Mesenchymal stem cell (in vitro differentiated cells and primary cell): ENCODE measurements at regions not wholly inside any gene's neighbourhood (a gene's known extent, or its start where the extent isn't known, plus 50 kb on each side); places are given as distances from the start of the nearest gene placed in this dataset.
A peak's percentile ranks its signal among the peaks of the same experiment; 100 is the strongest.

Experiments
- DNase-seq: peaks from one replicate; pipeline ENCODE4 v3.0.0-alpha.2; 2013
- H2AFZ ChIP-seq: one replicate; pipeline ENCODE4 v1.6.1; 2013; ENCODE audit warnings: low read depth, mild to moderate bottlenecking, control low read depth, inconsistent platforms, low read length, moderate library complexity
- H2AK5ac ChIP-seq: 2 replicates; pipeline ENCODE4 v1.6.1; 2013; ENCODE audit warnings: low read length, moderate library complexity, mild to moderate bottlenecking, inconsistent platforms; ENCODE audit not compliant: severe bottlenecking
- H2BK120ac ChIP-seq: one replicate; pipeline ENCODE4 v1.6.1; 2013; ENCODE audit warnings: low read depth, mild to moderate bottlenecking, inconsistent platforms, low read length, moderate library complexity
- H2BK12ac ChIP-seq, 2 experiments: one replicate each; pipeline ENCODE4 v1.6.1; 2013; ENCODE audit warnings: inconsistent platforms in 2 of 2, low read length in 2 of 2, mild to moderate bottlenecking in 2 of 2, moderate library complexity in 2 of 2, control low read depth in 1 of 2
- H2BK15ac ChIP-seq: one replicate; pipeline ENCODE4 v1.6.1; 2013; ENCODE audit warnings: mild to moderate bottlenecking, low read depth, inconsistent platforms; ENCODE audit not compliant: poor library complexity, severe bottlenecking
- H2BK5ac ChIP-seq: 2 replicates; pipeline ENCODE4 v1.6.1; 2013; ENCODE audit warnings: low read depth, mild to moderate bottlenecking, low read length, control low read depth, inconsistent platforms; ENCODE audit not compliant: poor library complexity, severe bottlenecking
- H3K14ac ChIP-seq, 2 experiments: one replicate each; pipeline ENCODE4 v1.6.1; 2013; ENCODE audit warnings: inconsistent platforms in 2 of 2, low read length in 2 of 2, control low read depth in 1 of 2, mild to moderate bottlenecking in 1 of 2, moderate library complexity in 1 of 2
- H3K18ac ChIP-seq, 2 experiments: one replicate each; pipeline ENCODE4 v1.6.1; 2013; ENCODE audit warnings: inconsistent platforms in 2 of 2, low read length in 2 of 2, control low read depth in 1 of 2, low read depth in 1 of 2, mild to moderate bottlenecking in 1 of 2
- H3K23ac ChIP-seq, 2 experiments: one replicate each; pipeline ENCODE4 v1.6.1; 2013; ENCODE audit warnings: inconsistent platforms in 2 of 2, low read length in 2 of 2, mild to moderate bottlenecking in 2 of 2, moderate library complexity in 2 of 2, control low read depth in 1 of 2
- H3K27ac ChIP-seq: 2 replicates; pipeline ENCODE4 v1.5.1; 2013; ENCODE audit warnings: mild to moderate bottlenecking, moderate library complexity, low read length, control low read depth, inconsistent platforms; ENCODE audit not compliant: poor library complexity, severe bottlenecking
- H3K27me3 ChIP-seq, 2 experiments: 2 replicates each; pipeline versions ENCODE4 v1.6.1 to v1.7.0; 2013; ENCODE audit warnings: low read length in 2 of 2, mild to moderate bottlenecking in 2 of 2, moderate library complexity in 2 of 2, control low read depth in 1 of 2, inconsistent platforms in 1 of 2; ENCODE audit not compliant: control insufficient read depth in 1 of 2, insufficient read depth in 1 of 2
- H3K36me3 ChIP-seq, 2 experiments: 2 replicates each; pipeline versions ENCODE4 v1.6.1 to v1.7.0; 2013; ENCODE audit warnings: low read length in 2 of 2, control low read depth in 1 of 2, inconsistent platforms in 1 of 2, low read depth in 1 of 2, mild to moderate bottlenecking in 1 of 2; ENCODE audit not compliant: insufficient read depth in 2 of 2, control insufficient read depth in 1 of 2
- H3K4ac ChIP-seq, 2 experiments: one replicate each; pipeline ENCODE4 v1.6.1; 2013; ENCODE audit warnings: inconsistent platforms in 2 of 2, low read length in 2 of 2, mild to moderate bottlenecking in 2 of 2, moderate library complexity in 2 of 2, control low read depth in 1 of 2, low read depth in 1 of 2
- H3K4me1 ChIP-seq: 2 replicates; pipeline ENCODE4 v1.6.1; 2013; ENCODE audit warnings: low read depth, low read length, control low read depth; ENCODE audit not compliant: control insufficient read depth, insufficient read depth
- H3K4me2 ChIP-seq: 2 replicates; pipeline ENCODE4 v1.6.1; 2013; ENCODE audit warnings: low read length, mild to moderate bottlenecking, inconsistent platforms; ENCODE audit not compliant: poor library complexity, severe bottlenecking
- H3K4me3 ChIP-seq, 2 experiments: 2 replicates each; pipeline versions ENCODE4 v1.5.1 to v1.7.0; 2013; ENCODE audit warnings: low read length in 2 of 2, mild to moderate bottlenecking in 2 of 2, control low read depth in 1 of 2, low read depth in 1 of 2; ENCODE audit not compliant: insufficient read depth in 1 of 2
- H3K79me1 ChIP-seq: replicated peaks from 2 replicates; pipeline ENCODE4 v1.6.1; 2013; ENCODE audit warnings: mild to moderate bottlenecking, control low read depth, low read length, inconsistent platforms; ENCODE audit not compliant: poor library complexity, severe bottlenecking
- H3K9ac ChIP-seq: 2 replicates; pipeline ENCODE4 v1.7.0; 2013; ENCODE audit warnings: mild to moderate bottlenecking, low read length, moderate library complexity
- H3K9me3 ChIP-seq: 2 replicates; pipeline ENCODE4 v1.7.0; 2013; ENCODE audit warnings: mild to moderate bottlenecking, low read length; ENCODE audit not compliant: control insufficient read depth
- H4K8ac ChIP-seq: one replicate; pipeline ENCODE4 v1.6.1; 2013; ENCODE audit warnings: inconsistent platforms, mild to moderate bottlenecking, low read length, moderate library complexity
- H4K91ac ChIP-seq: one replicate; pipeline ENCODE4 v1.6.1; 2013; ENCODE audit warnings: mild to moderate bottlenecking, low read length, inconsistent platforms
- WGBS: methylation state at CpG from one replicate; pipeline ENCODE4 v1.1.7; 2013; ENCODE audit warnings: mixed read lengths; 5-methylcytosine and 5-hydroxymethylcytosine counted together

DNA sequence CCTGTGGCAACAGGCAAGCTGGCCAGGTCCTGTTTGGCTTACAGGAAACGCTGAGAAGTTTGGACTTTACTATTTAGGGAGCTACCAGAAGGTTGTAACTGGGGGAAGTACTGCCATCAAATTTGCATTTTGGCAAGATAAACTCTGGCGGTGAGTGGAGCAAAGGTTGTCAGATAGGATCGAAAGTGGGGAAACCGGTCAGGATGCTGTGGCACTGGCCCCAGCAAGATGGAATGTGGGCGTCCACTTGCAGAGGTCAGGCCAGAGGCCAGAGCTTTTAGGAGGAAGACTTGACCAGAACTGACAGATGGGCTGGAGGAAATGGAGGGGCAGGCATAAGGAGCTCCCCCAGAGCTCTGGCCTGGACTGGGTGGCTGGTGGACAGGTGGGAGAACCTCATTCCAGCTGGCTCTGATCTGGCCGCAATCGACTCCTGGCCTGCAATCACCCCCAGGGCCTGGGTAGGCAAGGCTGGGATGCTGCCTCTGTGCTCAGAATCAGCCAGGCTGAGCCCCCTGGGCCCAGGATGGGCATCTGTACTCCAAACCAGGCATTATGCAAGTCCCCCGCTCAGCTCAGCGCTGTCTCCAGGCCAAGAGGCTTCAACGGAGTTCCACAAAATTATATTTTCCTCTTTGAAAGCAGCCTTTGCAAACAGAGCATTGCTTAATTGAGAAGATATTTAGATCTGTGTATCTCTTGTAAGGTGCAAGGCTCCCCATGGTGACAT, 178.3 kb upstream of the NECTIN1 start:
- H3K23ac ChIP-seq = no peak overlapping the region
- no peak overlapping the region for H2BK15ac ChIP-seq
- 79% methylated on average over 9 of the region's 10 CpGs for WGBS
- no peak overlapping the region for H3K18ac ChIP-seq
- no peaks in the 10 kb centered on the region for H3K79me1 ChIP-seq
- no peaks in the 10 kb centered on the region for H3K4me1 ChIP-seq
- no peak overlapping the region for H2AFZ ChIP-seq
- H2AK5ac ChIP-seq = no peak overlapping the region
- peak overlapping the region in 1 of 2 experiments; percentile 10 for H3K14ac ChIP-seq
- H2BK12ac ChIP-seq = no peak overlapping the region
- H2BK120ac ChIP-seq = no peak overlapping the region
- H3K4me2 ChIP-seq = no peak overlapping the region
- no peak overlapping the region for H2BK5ac ChIP-seq
- H3K4me3 ChIP-seq = no peak overlapping the region
- H4K8ac ChIP-seq = no peak overlapping the region
- no peak overlapping the region for H3K4ac ChIP-seq
- H4K91ac ChIP-seq = no peak overlapping the region
- H3K27ac ChIP-seq = no peak overlapping the region
- peaks cover 10 to 79% of the 10 kb centered on the region in 2 experiments for H3K27me3 ChIP-seq
- no peaks in the 10 kb centered on the region for H3K9me3 ChIP-seq
- DNase-seq = no peak
- no peak overlapping the region for H3K9ac ChIP-seq
- H3K36me3 ChIP-seq = no peaks in the 10 kb centered on the region

- Histone ChIP-seq H3K4ac (no peak overlapping the region), H3K9me3 (no peaks in the 10 kb centered on the region), H2AFZ (no peak overlapping the region), H3K23ac (no peak overlapping the region), H3K18ac (no peak overlapping the region), H2BK5ac (no peak overlapping the region), H2BK12ac (no peak overlapping the region), H3K9ac (no peak overlapping the region), H3K4me2 (no peak overlapping the region), H3K79me1 (no peaks in the 10 kb centered on the region), H2AK5ac (no peak overlapping the region), H3K4me3 (no peak overlapping the region), H3K27ac (no peak overlapping the region), H2BK15ac (no peak overlapping the region), H3K27me3 (peaks cover 10 to 82% of the 10 kb centered on the region in 2 experiments), H4K8ac (no peak overlapping the region), H4K91ac (no peak overlapping the region), H2BK120ac (no peak overlapping the region), H3K14ac (no peak overlapping the region), H3K4me1 (no peaks in the 10 kb centered on the region), H3K36me3 (no peaks in the 10 kb centered on the region)
- 86% methylated on average over 5 of the region's 8 CpGs for WGBS
- no peak for DNase-seq
Observed at GRCh38 chr11:119906376-119906775, 177.4 kb upstream of the NECTIN1 start.

DNA sequence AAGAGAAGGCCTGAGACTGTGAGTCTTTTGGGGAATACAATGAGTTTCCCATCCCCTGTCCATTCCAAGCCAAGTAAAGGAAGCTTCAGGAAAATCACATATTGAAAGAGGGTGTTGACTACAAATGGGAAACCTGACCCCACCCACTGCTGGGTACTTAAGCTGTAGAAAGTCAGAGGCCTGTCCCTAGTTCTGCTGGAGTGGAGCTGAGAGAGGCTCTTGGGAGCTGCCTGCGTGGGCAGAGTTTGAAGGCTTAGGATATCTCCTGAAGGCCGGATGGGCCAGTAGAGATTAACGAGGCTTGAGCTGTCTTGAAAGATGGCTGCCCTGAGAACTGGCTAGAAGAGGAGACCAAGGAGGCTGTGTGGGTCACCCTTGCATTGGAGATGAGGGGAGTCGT, 176.2 kb upstream of the NECTIN1 start:
- no peak overlapping the region for H3K27ac ChIP-seq
- no peaks in the 10 kb centered on the region for H3K9me3 ChIP-seq
- no peak overlapping the region for H3K18ac ChIP-seq
- peaks cover 7 to 82% of the 10 kb centered on the region in 2 experiments for H3K27me3 ChIP-seq
- no peaks in the 10 kb centered on the region for H3K79me1 ChIP-seq
- H2BK120ac ChIP-seq = no peak overlapping the region
- H3K9ac ChIP-seq = no peak overlapping the region
- H2BK12ac ChIP-seq = no peak overlapping the region
- no peak overlapping the region for H2BK5ac ChIP-seq
- H3K4ac ChIP-seq = no peak overlapping the region
- no peak for DNase-seq
- no peak overlapping the region for H3K4me3 ChIP-seq
- H3K14ac ChIP-seq = no peak overlapping the region
- no peaks in the 10 kb centered on the region for H3K4me1 ChIP-seq
- 52% methylated on average over 4 of the region's 4 CpGs for WGBS
- H3K36me3 ChIP-seq = no peaks in the 10 kb centered on the region
- no peak overlapping the region for H2AFZ ChIP-seq
- no peak overlapping the region for H3K23ac ChIP-seq
- H3K4me2 ChIP-seq = no peak overlapping the region
- no peak overlapping the region for H4K8ac ChIP-seq
- no peak overlapping the region for H2BK15ac ChIP-seq
- no peak overlapping the region for H4K91ac ChIP-seq
- no peak overlapping the region for H2AK5ac ChIP-seq

DNA sequence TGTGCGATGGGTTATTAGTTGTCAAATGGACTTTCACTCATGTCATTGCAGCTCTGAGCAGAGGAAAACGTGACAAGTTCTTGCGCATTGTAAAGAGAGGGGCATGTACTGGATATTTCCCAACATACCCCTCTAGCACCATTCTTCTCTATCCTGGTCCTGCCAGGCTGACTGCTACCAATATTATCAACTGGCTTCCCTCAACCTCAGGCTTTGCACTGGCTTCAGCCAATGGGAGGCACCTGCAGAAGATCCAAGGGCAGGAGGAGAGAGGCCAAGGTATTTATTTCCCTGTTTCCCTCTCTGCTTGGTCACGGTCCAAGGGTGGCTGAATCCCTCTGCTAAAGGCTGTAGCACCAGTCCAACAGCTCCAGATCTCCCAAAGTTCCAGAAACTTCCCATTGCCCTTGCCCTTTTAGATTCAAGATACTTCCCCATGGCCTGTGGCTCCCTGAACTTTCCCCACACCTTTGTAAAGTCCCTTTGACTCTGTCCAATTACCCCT, 175.6 kb upstream of the NECTIN1 start:
- H3K4ac ChIP-seq = no peak overlapping the region
- H2AK5ac ChIP-seq = no peak overlapping the region
- H3K9me3 ChIP-seq = no peaks in the 10 kb centered on the region
- no peak overlapping the region for H3K27ac ChIP-seq
- 78% methylated on average over 4 of the region's 4 CpGs for WGBS
- no peak overlapping the region for H2BK15ac ChIP-seq
- H4K8ac ChIP-seq = no peak overlapping the region
- H3K9ac ChIP-seq = no peak overlapping the region
- H2BK5ac ChIP-seq = no peak overlapping the region
- no peak overlapping the region for H3K18ac ChIP-seq
- H2BK120ac ChIP-seq = no peak overlapping the region
- H3K36me3 ChIP-seq = no peaks in the 10 kb centered on the region
- H3K79me1 ChIP-seq = no peaks in the 10 kb centered on the region
- H3K4me2 ChIP-seq = no peak overlapping the region
- H3K14ac ChIP-seq = no peak overlapping the region
- no peaks in the 10 kb centered on the region for H3K4me1 ChIP-seq
- H3K27me3 ChIP-seq = peaks cover 7 to 80% of the 10 kb centered on the region in 2 experiments
- no peak overlapping the region for H2AFZ ChIP-seq
- H3K23ac ChIP-seq = no peak overlapping the region
- no peak overlapping the region for H4K91ac ChIP-seq
- H3K4me3 ChIP-seq = no peak overlapping the region
- H2BK12ac ChIP-seq = no peak overlapping the region
- no peak for DNase-seq
